22Rv1 (cell line): ENCODE measurements at regions not wholly inside any gene's neighbourhood (a gene's known extent, or its start where the extent isn't known, plus 50 kb on each side); places are given as distances from the start of the nearest gene placed in this dataset.

Experiments
- CTCF ChIP-seq: fragments of 450-650 bp; IDR thresholded peaks from 2 replicates; pipeline ENCODE4 v1.5.1; 2017; ENCODE audit warnings: mild to moderate bottlenecking
- ZFX ChIP-seq: fragments of 450-650 bp; IDR thresholded peaks from 2 replicates; pipeline ENCODE4 v1.6.1; 2017; ENCODE audit warnings: antibody characterized with exemption, borderline replicate concordance

- TF ChIP-seq CTCF (no peak), ZFX (no peak)
Measured at GRCh38 chr21:28811860-28812259, 180.8 kb downstream of the LTN1 start.
